Fibroblast of lung (primary cell): ENCODE measurements at regions not wholly inside any gene's neighbourhood (a gene's known extent, or its start where the extent isn't known, plus 50 kb on each side); places are given as distances from the start of the nearest gene placed in this dataset.

Experiments
- EZH2 ChIP-seq: IDR thresholded peaks from 2 replicates; pipeline ENCODE4 v1.5.1; 2012; ENCODE audit warnings: low read length, control low read depth, mild to moderate bottlenecking; ENCODE audit errors: missing control alignments
- TF ChIP-seq, protein P1 (sequence below), 2 donors: IDR thresholded peaks in 1 of 2; conservative IDR thresholded peaks in 1 of 2; 1 replicate in 1 of 2; 2 replicates in 1 of 2; pipeline ENCODE4 v1.5.1; 2011 to 2012; ENCODE audit warnings: low read length in 2 of 2, control low read depth in 1 of 2, inconsistent platforms in 1 of 2, low read depth in 1 of 2, mild to moderate bottlenecking in 1 of 2

DNA sequence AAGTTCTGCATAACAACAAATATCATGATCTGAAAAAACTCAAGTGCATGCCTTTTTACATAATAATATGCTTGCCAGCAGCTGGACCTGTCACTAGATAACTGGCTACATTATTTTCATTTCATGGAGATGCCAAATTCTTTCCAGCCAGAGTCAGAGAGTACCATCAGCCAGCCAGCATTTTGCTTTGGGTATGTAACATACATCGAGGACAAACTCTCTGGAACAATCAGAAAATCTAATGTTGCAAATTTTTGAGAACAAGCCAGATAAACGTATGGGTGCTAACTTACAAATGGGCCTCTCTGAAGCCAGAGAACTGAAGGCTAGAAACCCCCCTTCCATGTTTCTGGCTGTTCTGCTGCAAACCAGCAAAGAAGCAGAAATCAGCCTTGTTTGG lies 76.3 kb upstream of the BACE2 start:
- TF ChIP-seq, protein P1, sequence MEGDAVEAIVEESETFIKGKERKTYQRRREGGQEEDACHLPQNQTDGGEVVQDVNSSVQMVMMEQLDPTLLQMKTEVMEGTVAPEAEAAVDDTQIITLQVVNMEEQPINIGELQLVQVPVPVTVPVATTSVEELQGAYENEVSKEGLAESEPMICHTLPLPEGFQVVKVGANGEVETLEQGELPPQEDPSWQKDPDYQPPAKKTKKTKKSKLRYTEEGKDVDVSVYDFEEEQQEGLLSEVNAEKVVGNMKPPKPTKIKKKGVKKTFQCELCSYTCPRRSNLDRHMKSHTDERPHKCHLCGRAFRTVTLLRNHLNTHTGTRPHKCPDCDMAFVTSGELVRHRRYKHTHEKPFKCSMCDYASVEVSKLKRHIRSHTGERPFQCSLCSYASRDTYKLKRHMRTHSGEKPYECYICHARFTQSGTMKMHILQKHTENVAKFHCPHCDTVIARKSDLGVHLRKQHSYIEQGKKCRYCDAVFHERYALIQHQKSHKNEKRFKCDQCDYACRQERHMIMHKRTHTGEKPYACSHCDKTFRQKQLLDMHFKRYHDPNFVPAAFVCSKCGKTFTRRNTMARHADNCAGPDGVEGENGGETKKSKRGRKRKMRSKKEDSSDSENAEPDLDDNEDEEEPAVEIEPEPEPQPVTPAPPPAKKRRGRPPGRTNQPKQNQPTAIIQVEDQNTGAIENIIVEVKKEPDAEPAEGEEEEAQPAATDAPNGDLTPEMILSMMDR (conservative IDR thresholded peaks at IDR 0.05 in 1 of 2, IDR thresholded peaks at IDR 0.05 in 1 of 2; ENCODE audit: low read depth in 1 of 2, low read length in 2 of 2), result no peak
- TF ChIP-seq EZH2, result no peak
